ENCODE measurements at regions not wholly inside any gene's neighbourhood (a gene's known extent, or its start where the extent isn't known, plus 50 kb on each side); places are given as distances from the start of the nearest gene placed in this dataset.
A peak's percentile ranks its signal among the peaks of the same experiment; 100 is the strongest.

GRCh38 chr7:20988340-20988739 is 201.7 kb upstream of the SP8 start:
- DNase-seq (ENCODE audit: low read depth): no peak
- no peak overlapping the region for H3K4me3 ChIP-seq (ENCODE audit: low read depth, low read length)
- H3K27me3 ChIP-seq (ENCODE audit: control insufficient read depth, insufficient read depth, low read length): no peaks in the 10 kb centered on the region
- H3K36me3 ChIP-seq (ENCODE audit: control insufficient read depth, insufficient read depth, low read length): no peaks in the 10 kb centered on the region
- FAIRE-seq: no peak
- TF ChIP-seq CTCF (IDR thresholded peaks at IDR 0.05; ENCODE audit: insufficient read depth, low read length, severe bottlenecking): no peak

GRCh38 chr7:20991544-20991943 is 204.9 kb upstream of the SP8 start:
- DNase-seq (ENCODE audit: low read depth): peak; percentile 27
- Histone ChIP-seq H3K27me3 (ENCODE audit: control insufficient read depth, insufficient read depth, low read length) (no peaks in the 10 kb centered on the region), H3K36me3 (ENCODE audit: control insufficient read depth, insufficient read depth, low read length) (no peaks in the 10 kb centered on the region), H3K4me3 (ENCODE audit: low read depth, low read length) (no peak overlapping the region)
- FAIRE-seq: no peak
- TF ChIP-seq CTCF (IDR thresholded peaks at IDR 0.05; ENCODE audit: insufficient read depth, low read length, severe bottlenecking): peak; percentile 63

GRCh38 chr7:20993693-20994092 is 207.0 kb upstream of the SP8 start:
- Histone ChIP-seq H3K36me3 (ENCODE audit: control insufficient read depth, insufficient read depth, low read length) (no peaks in the 10 kb centered on the region), H3K27me3 (ENCODE audit: control insufficient read depth, insufficient read depth, low read length) (no peaks in the 10 kb centered on the region), H3K4me3 (ENCODE audit: low read depth, low read length) (no peak overlapping the region)
- DNase-seq (ENCODE audit: low read depth) (no peak), FAIRE-seq (no peak)
- TF ChIP-seq CTCF (IDR thresholded peaks at IDR 0.05; ENCODE audit: insufficient read depth, low read length, severe bottlenecking): no peak

- no peak for TF ChIP-seq CTCF (IDR thresholded peaks at IDR 0.05; ENCODE audit: insufficient read depth, low read length, severe bottlenecking)
- DNase-seq (ENCODE audit: low read depth) (peak; percentile 90), FAIRE-seq (no peak)
- Histone ChIP-seq H3K27me3 (ENCODE audit: control insufficient read depth, insufficient read depth, low read length) (no peaks in the 10 kb centered on the region), H3K36me3 (ENCODE audit: control insufficient read depth, insufficient read depth, low read length) (no peaks in the 10 kb centered on the region), H3K4me3 (ENCODE audit: low read depth, low read length) (no peak overlapping the region)
Measured at GRCh38 chr7:20998309-20998708, 211.6 kb upstream of the SP8 start.

- TF ChIP-seq CTCF (IDR thresholded peaks at IDR 0.05; ENCODE audit: insufficient read depth, low read length, severe bottlenecking): no peak
- peak; percentile 99 for DNase-seq (ENCODE audit: low read depth)
- FAIRE-seq: peak; percentile 99
- H3K36me3 ChIP-seq (ENCODE audit: control insufficient read depth, insufficient read depth, low read length): no peaks in the 10 kb centered on the region
- H3K27me3 ChIP-seq (ENCODE audit: control insufficient read depth, insufficient read depth, low read length): no peaks in the 10 kb centered on the region
- H3K4me3 ChIP-seq (ENCODE audit: low read depth, low read length): no peak overlapping the region
Measured at GRCh38 chr7:21011153-21011552, 224.5 kb upstream of the SP8 start.

GRCh38 chr7:21013765-21014539 is 227.3 kb upstream of the SP8 start:
- DNase-seq (ENCODE audit: low read depth) (peak; percentile 96), FAIRE-seq (no peak)
- Histone ChIP-seq H3K36me3 (ENCODE audit: control insufficient read depth, insufficient read depth, low read length) (no peaks in the 10 kb centered on the region), H3K4me3 (ENCODE audit: low read depth, low read length) (no peak overlapping the region), H3K27me3 (ENCODE audit: control insufficient read depth, insufficient read depth, low read length) (no peaks in the 10 kb centered on the region)
- no peak for TF ChIP-seq CTCF (IDR thresholded peaks at IDR 0.05; ENCODE audit: insufficient read depth, low read length, severe bottlenecking)
